ENCODE measurements at regions not wholly inside any gene's neighbourhood (a gene's known extent, or its start where the extent isn't known, plus 50 kb on each side); places are given as distances from the start of the nearest gene placed in this dataset.

GRCh38 chr2:150931451-150931850 lies 330.2 kb downstream of the RBM43 start:
- CTCF ChIA-PET: no interaction called here
- H3K4me3 Mint-ChIP-seq: no peak overlapping the region
- TF ChIP-seq GTF2I (CRISPR knock-in tag; conservative IDR thresholded peaks at IDR 0.05): no peak
- no peak for TF ChIP-seq JAZF1 (CRISPR knock-in tag; IDR thresholded peaks at IDR 0.05)
- TF ChIP-seq ZNF416 (CRISPR knock-in tag; IDR thresholded peaks at IDR 0.05): no peak
- no peak for TF ChIP-seq MYBL2 (CRISPR knock-in tag; IDR thresholded peaks at IDR 0.05)
- TF ChIP-seq OVOL2 (CRISPR knock-in tag; IDR thresholded peaks at IDR 0.05; ENCODE audit: borderline replicate concordance): no peak
- no peak for TF ChIP-seq SOX15 (CRISPR knock-in tag; IDR thresholded peaks at IDR 0.05)
- TF ChIP-seq CREB1 (CRISPR knock-in tag; IDR thresholded peaks at IDR 0.05): no peak
- TF ChIP-seq PRRX2 (CRISPR knock-in tag; IDR thresholded peaks at IDR 0.05): no peak
- TF ChIP-seq NFYB (CRISPR knock-in tag; conservative IDR thresholded peaks at IDR 0.05; ENCODE audit: low read depth): no peak
- TF ChIP-seq NR1H2 (CRISPR knock-in tag; IDR thresholded peaks at IDR 0.05): no peak
- TF ChIP-seq E2F1 (CRISPR knock-in tag; IDR thresholded peaks at IDR 0.05): no peak
- TF ChIP-seq ZNF423 (CRISPR knock-in tag; IDR thresholded peaks at IDR 0.05): no peak
- no peak for TF ChIP-seq GABPB1 (CRISPR knock-in tag; IDR thresholded peaks at IDR 0.05)
- no peak for TF ChIP-seq ZSCAN18 (CRISPR knock-in tag; IDR thresholded peaks at IDR 0.05)
- TF ChIP-seq USF1 (CRISPR knock-in tag; IDR thresholded peaks at IDR 0.05): no peak
- TF ChIP-seq ATF6 (CRISPR knock-in tag; IDR thresholded peaks at IDR 0.05): no peak
- TF ChIP-seq ELF4 (CRISPR knock-in tag; IDR thresholded peaks at IDR 0.05; ENCODE audit: low read depth): no peak

GRCh38 chr2:150925611-150926010 lies 336.1 kb downstream of the RBM43 start:
- DNase-seq (ENCODE audit: low spot score) (no peak), ATAC-seq (no peak)
- Mint-ChIP-seq H3K36me3 (peaks cover 12% of the 10 kb centered on the region), H3K4me1 (peaks cover 4% of the 10 kb centered on the region), H3K27me3 (ENCODE audit: low read depth) (no peaks in the 10 kb centered on the region; the same call in 1 of the 2 replicates), H3K27ac (no peak overlapping the region), H3K9me3 (peaks cover 26% of the 10 kb centered on the region), H3K4me3 (no peak overlapping the region)
- ChIA-PET POLR2A (interaction anchor here (0.6 to 0.7 kb wide), 2 partner anchors 102 to 439 kb away, joined by 4 read pairs; no protein-coding TSS in a partner anchor), CTCF (interaction anchor here (0.8 to 1.4 kb wide), 2 partner anchors 13 to 313 kb away, joined by 3 read pairs; no protein-coding TSS in a partner anchor)
- TF ChIP-seq ZBTB21 (CRISPR knock-in tag; IDR thresholded peaks at IDR 0.05; ENCODE audit: borderline replicate concordance) (no peak), STAT6 (CRISPR knock-in tag; conservative IDR thresholded peaks at IDR 0.05; ENCODE audit: low read depth) (no peak), FOXP4 (CRISPR knock-in tag; IDR thresholded peaks at IDR 0.05) (no peak), ZNF263 (CRISPR knock-in tag; IDR thresholded peaks at IDR 0.05; ENCODE audit: low read depth) (no peak), CREB1 (CRISPR knock-in tag; IDR thresholded peaks at IDR 0.05) (no peak), ZNF232 (CRISPR knock-in tag; IDR thresholded peaks at IDR 0.05) (no peak), E2F5 (CRISPR knock-in tag; IDR thresholded peaks at IDR 0.05) (no peak), ELF4 (CRISPR knock-in tag; IDR thresholded peaks at IDR 0.05; ENCODE audit: low read depth) (no peak), ZNF396 (CRISPR knock-in tag; IDR thresholded peaks at IDR 0.05; ENCODE audit: borderline replicate concordance) (no peak), SP1 (CRISPR knock-in tag; conservative IDR thresholded peaks at IDR 0.05) (no peak), IRF2 (CRISPR knock-in tag; IDR thresholded peaks at IDR 0.05; ENCODE audit: borderline replicate concordance, low read depth) (no peak)

More at GRCh38 chr2:150931451-150931850, 330.2 kb downstream of the RBM43 start:
- ATAC-seq (peak; percentile 65), DNase-seq (ENCODE audit: low spot score) (no peak)
- Mint-ChIP-seq H3K9me3 (0 out of 2 replicates have a peak, but pooled peaks cover 2% of the 10 kb centered on the region), H3K36me3 (no peaks in the 10 kb centered on the region), H3K27me3 (ENCODE audit: low read depth) (no peaks in the 10 kb centered on the region), H3K4me1 (peaks cover 17% of the 10 kb centered on the region), H3K27ac (no peak overlapping the region; the same call in 1 of the 2 replicates)
- POLR2A ChIA-PET: no interaction called here

All from WTC11 (cell line).